ENCODE measurements at regions not wholly inside any gene's neighbourhood (a gene's known extent, or its start where the extent isn't known, plus 50 kb on each side); places are given as distances from the start of the nearest gene placed in this dataset.

- Histone ChIP-seq H3K9ac (ENCODE audit: low read length) (no peak overlapping the region), H3K36me3 (replicated peaks in 1 of 2; ENCODE audit: control extremely low read depth in 1 of 2, control insufficient read depth in 1 of 2, extremely low read depth in 1 of 2, insufficient read depth in 2 of 2, low read length in 1 of 2) (no peaks in the 10 kb centered on the region), H3K4me2 (replicated peaks; ENCODE audit: low read depth, low read length, poor library complexity, severe bottlenecking) (no peak overlapping the region), H3K4me3 (ENCODE audit: control extremely low read depth in 1 of 5, extremely low read depth in 1 of 5, insufficient read depth in 1 of 5, low read depth in 2 of 5, low read length in 4 of 5) (no peak overlapping the region), H3K27me3 (replicated peaks in 1 of 4; ENCODE audit: control extremely low read depth in 1 of 4, control insufficient read depth in 3 of 4, insufficient read depth in 4 of 4, low read length in 3 of 4) (no peaks in the 10 kb centered on the region), H3K4me1 (ENCODE audit: control insufficient read depth in 2 of 2, insufficient read depth in 2 of 2, low read length in 2 of 2) (no peaks in the 10 kb centered on the region), H3K9me3 (ENCODE audit: control extremely low read depth in 1 of 3, control insufficient read depth in 2 of 3, insufficient read depth in 1 of 3, low read length in 2 of 3) (peaks cover 0 to 4% (median 0%) of the 10 kb centered on the region in 3 donors), H2AFZ (ENCODE audit: insufficient read depth, low read depth, low read length, poor library complexity, severe bottlenecking) (no peak overlapping the region), H3K27ac (ENCODE audit: low read length in 2 of 2) (no peak overlapping the region), H4K20me1 (ENCODE audit: control insufficient read depth, insufficient read depth, low read length, poor library complexity, severe bottlenecking) (no peaks in the 10 kb centered on the region), H3K79me2 (ENCODE audit: control insufficient read depth, insufficient read depth, low read length) (no peaks in the 10 kb centered on the region)
- no peak for TF ChIP-seq CTCF (IDR thresholded peaks at IDR 0.05)
- TF ChIP-seq EZH2 (IDR thresholded peaks at IDR 0.05; ENCODE audit: borderline replicate concordance, insufficient read depth, low read depth, low read length, poor library complexity, severe bottlenecking), result no peak
- CTCF ChIA-PET, result no interaction called here
- intact Hi-C loops (cut with micrococcal nuclease), result no loop called here
- Mint-ChIP-seq H3K4me1 (no peaks in the 10 kb centered on the region), H3K4me3 (no peak overlapping the region), H3K9me3 (ENCODE audit: insufficient read depth) (no peaks in the 10 kb centered on the region), H3K27me3 (no peaks in the 10 kb centered on the region), H3K27ac (no peak overlapping the region)
- ATAC-seq (ENCODE audit: low read depth), result no peak
- POLR2A ChIA-PET, result no interaction called here
- DNase-seq, result no peak
- WGBS (ENCODE audit: insufficient coverage), result no CpG with 5 or more reads among the region's 3 CpGs
Observed at GRCh38 chr6:153275997-153276396, 144.9 kb upstream of the RGS17 start.

- 75% methylated on average over 2 of the region's 5 CpGs for WGBS (ENCODE audit: insufficient coverage)
- no peak overlapping the region for H3K4me3 Mint-ChIP-seq
- Histone ChIP-seq H3K4me2 (replicated peaks; ENCODE audit: low read depth, low read length, poor library complexity, severe bottlenecking) (no peak overlapping the region), H2AFZ (ENCODE audit: insufficient read depth, low read depth, low read length, poor library complexity, severe bottlenecking) (no peak overlapping the region), H4K20me1 (ENCODE audit: control insufficient read depth, insufficient read depth, low read length, poor library complexity, severe bottlenecking) (no peaks in the 10 kb centered on the region), H3K4me1 (ENCODE audit: control insufficient read depth in 2 of 2, insufficient read depth in 2 of 2, low read length in 2 of 2) (no peaks in the 10 kb centered on the region), H3K27ac (ENCODE audit: low read length in 2 of 2) (no peak overlapping the region), H3K9me3 (ENCODE audit: control extremely low read depth in 1 of 3, control insufficient read depth in 2 of 3, insufficient read depth in 1 of 3, low read length in 2 of 3) (peaks cover 0 to 4% (median 0%) of the 10 kb centered on the region in 3 donors), H3K27me3 (replicated peaks in 1 of 4; ENCODE audit: control extremely low read depth in 1 of 4, control insufficient read depth in 3 of 4, insufficient read depth in 4 of 4, low read length in 3 of 4) (no peaks in the 10 kb centered on the region), H3K79me2 (ENCODE audit: control insufficient read depth, insufficient read depth, low read length) (no peaks in the 10 kb centered on the region), H3K9ac (ENCODE audit: low read length) (no peak overlapping the region), H3K4me3 (ENCODE audit: control extremely low read depth in 1 of 5, extremely low read depth in 1 of 5, insufficient read depth in 1 of 5, low read depth in 2 of 5, low read length in 4 of 5) (no peak overlapping the region), H3K36me3 (replicated peaks in 1 of 2; ENCODE audit: control extremely low read depth in 1 of 2, control insufficient read depth in 1 of 2, extremely low read depth in 1 of 2, insufficient read depth in 2 of 2, low read length in 1 of 2) (no peaks in the 10 kb centered on the region)
- POLR2A ChIA-PET, result no interaction called here
- no peak for ATAC-seq (ENCODE audit: low read depth)
- H3K27me3 Mint-ChIP-seq, result no peaks in the 10 kb centered on the region
- DNase-seq, result no peak
- no peaks in the 10 kb centered on the region for H3K4me1 Mint-ChIP-seq
- intact Hi-C loops (cut with micrococcal nuclease), result no loop called here
- H3K27ac Mint-ChIP-seq, result no peak overlapping the region
- peaks cover 2% of the 10 kb centered on the region for H3K9me3 Mint-ChIP-seq (ENCODE audit: insufficient read depth)
- TF ChIP-seq EZH2 (IDR thresholded peaks at IDR 0.05; ENCODE audit: borderline replicate concordance, insufficient read depth, low read depth, low read length, poor library complexity, severe bottlenecking) (no peak), CTCF (IDR thresholded peaks at IDR 0.05) (no peak)
- CTCF ChIA-PET, result no interaction called here
Observed at GRCh38 chr6:153272201-153272980, 141.3 kb upstream of the RGS17 start.
